ENCODE measurements at regions not wholly inside any gene's neighbourhood (a gene's known extent, or its start where the extent isn't known, plus 50 kb on each side); places are given as distances from the start of the nearest gene placed in this dataset.
A peak's percentile ranks its signal among the peaks of the same experiment; 100 is the strongest.
"Not testable (repeated sequence)": the region's sequence is repeated elsewhere in the genome, so short reads cannot be mapped to it uniquely, and the experiment has no call there.

GRCh38 chr4:8976466-8977128 is 105.0 kb upstream of the HMX1 start:
- not testable (repeated sequence) for DNase-seq (ENCODE audit: low read depth in 3 of 3, low spot score in 1 of 3)

GRCh38 chr4:8972635-8973034 is 101.0 kb upstream of the HMX1 start:
- not testable (repeated sequence) for DNase-seq (ENCODE audit: low read depth in 3 of 3, low spot score in 1 of 3)

- DNase-seq (ENCODE audit: low read depth in 3 of 3, low spot score in 1 of 3), result not testable (repeated sequence)
Measured at GRCh38 chr4:8965896-8966295, 94.3 kb upstream of the HMX1 start.

GRCh38 chr4:8964201-8964788 is 92.7 kb upstream of the HMX1 start:
- not testable (repeated sequence) for DNase-seq (ENCODE audit: low read depth in 3 of 3, low spot score in 1 of 3)

- not testable (repeated sequence) for DNase-seq (ENCODE audit: low read depth in 3 of 3, low spot score in 1 of 3)
Measured at GRCh38 chr4:8963533-8963932, 91.9 kb upstream of the HMX1 start.

GRCh38 chr4:8961343-8961742 is 89.7 kb upstream of the HMX1 start:
- DNase-seq (ENCODE audit: low read depth in 3 of 3, low spot score in 1 of 3), result peak in 1 of 3 donors; percentile 25

- DNase-seq (ENCODE audit: low read depth in 3 of 3, low spot score in 1 of 3), result not testable (repeated sequence)
Measured at GRCh38 chr4:8959471-8959870, 87.8 kb upstream of the HMX1 start.

- not testable (repeated sequence) for DNase-seq (ENCODE audit: low read depth in 3 of 3, low spot score in 1 of 3)
Measured at GRCh38 chr4:8954001-8954400, 82.4 kb upstream of the HMX1 start.

GRCh38 chr4:8952791-8953190 is 81.2 kb upstream of the HMX1 start:
- DNase-seq (ENCODE audit: low read depth in 3 of 3, low spot score in 1 of 3), result not testable (repeated sequence)

- DNase-seq (ENCODE audit: low read depth in 3 of 3, low spot score in 1 of 3), result not testable (repeated sequence)
Measured at GRCh38 chr4:8952109-8952508, 80.5 kb upstream of the HMX1 start.

- not testable (repeated sequence) for DNase-seq (ENCODE audit: low read depth in 3 of 3, low spot score in 1 of 3)
Measured at GRCh38 chr4:8945506-8945905, 73.9 kb upstream of the HMX1 start.

- DNase-seq (ENCODE audit: low read depth in 3 of 3, low spot score in 1 of 3), result not testable (repeated sequence)
Measured at GRCh38 chr4:8943367-8943766, 71.7 kb upstream of the HMX1 start.

GRCh38 chr4:8942088-8942487 is 70.4 kb upstream of the HMX1 start:
- not testable (repeated sequence) for DNase-seq (ENCODE audit: low read depth in 3 of 3, low spot score in 1 of 3)

GRCh38 chr4:8941492-8941805 is 69.8 kb upstream of the HMX1 start:
- not testable (repeated sequence) for DNase-seq (ENCODE audit: low read depth in 3 of 3, low spot score in 1 of 3)

GRCh38 chr4:8940792-8941491 is 69.3 kb upstream of the HMX1 start:
- no peak for DNase-seq (ENCODE audit: low read depth in 3 of 3, low spot score in 1 of 3)

- DNase-seq (ENCODE audit: low read depth in 3 of 3, low spot score in 1 of 3), result no peak
Measured at GRCh38 chr4:8939840-8940742, 68.5 kb upstream of the HMX1 start.

GRCh38 chr4:8939160-8939839 is 67.7 kb upstream of the HMX1 start:
- DNase-seq (ENCODE audit: low read depth in 3 of 3, low spot score in 1 of 3), result no peak

- DNase-seq (ENCODE audit: low read depth in 3 of 3, low spot score in 1 of 3), result no peak
Measured at GRCh38 chr4:8938623-8939022, 67.0 kb upstream of the HMX1 start.

GRCh38 chr4:8938137-8938536 is 66.5 kb upstream of the HMX1 start:
- no peak for DNase-seq (ENCODE audit: low read depth in 3 of 3, low spot score in 1 of 3)

GRCh38 chr4:8932884-8933283 is 61.2 kb upstream of the HMX1 start:
- no peak for DNase-seq (ENCODE audit: low read depth in 3 of 3, low spot score in 1 of 3)

- DNase-seq (ENCODE audit: low read depth in 3 of 3, low spot score in 1 of 3), result no peak
Measured at GRCh38 chr4:8928074-8928473, 56.4 kb upstream of the HMX1 start.
